HepG2 (cell line): ENCODE measurements at regions not wholly inside any gene's neighbourhood (a gene's known extent, or its start where the extent isn't known, plus 50 kb on each side); places are given as distances from the start of the nearest gene placed in this dataset.

Experiments used
- ATAC-seq: fragments of 200-7000 bp; cut with Tn5 transposase; 3 replicates; pipeline ENCODE4 v1.9.1; 2020; ENCODE audit warnings: mild to moderate bottlenecking, moderate library complexity
- BruUV-seq: library from RNA; stranded (reverse); fragments of 400-500 nt; replicated peaks from 2 replicates; lab custom pipeline; 2021; lab: Mats Ljungman, UMichigan
- CTCF ChIA-PET: fragments of 300-600 bp; formaldehyde crosslinking; extraction: SDS; loops from one replicate; lab custom pipeline; 2021; ENCODE audit warnings: low total read pairs, inconsistent platforms, low intra/inter-chr PET ratio; lab: Yijun Ruan, JAX
- POLR2A ChIA-PET: fragments of 350-600 bp; sonication (Branson Sonifier 250); formaldehyde crosslinking; loops from one replicate; lab custom pipeline; 2020; ENCODE audit warnings: antibody characterized with exemption, inconsistent platforms; lab: Yijun Ruan, JAX
- DNase-seq: peaks from one replicate; pipeline ENCODE4 v3.0.0-alpha.2; 2015; ENCODE audit warnings: low spot score
- FAIRE-seq: peaks from 3 replicates; lab custom pipeline; 2011; peaks lifted over from hg19 to GRCh38; lab: Jason Lieb, UNC
- H2AFZ ChIP-seq: one replicate; pipeline ENCODE4 v1.6.1; 2011; ENCODE audit warnings: low read length, inconsistent platforms
- H3K27ac ChIP-seq: fragments of 300-600 bp; 3 replicates; pipeline ENCODE4 v1.8.0; 2011; ENCODE audit warnings: mixed run types, mild to moderate bottlenecking, mixed read lengths, low read length, inconsistent platforms; ENCODE audit not compliant: insufficient read depth; ENCODE audit errors: extremely low read length
- H3K27me3 ChIP-seq, 2 experiments: fragments of 200-600 bp in 1 of 2; 2 replicates in 1 of 2; 3 replicates in 1 of 2; pipeline versions ENCODE4 v1.6.0 to v1.8.0; 2011; ENCODE audit warnings: low read length in 2 of 2, mild to moderate bottlenecking in 2 of 2, moderate library complexity in 2 of 2, inconsistent platforms in 1 of 2; ENCODE audit not compliant: insufficient read depth in 2 of 2, control insufficient read depth in 1 of 2
- H3K36me3 ChIP-seq, 2 experiments: fragments of 200-600 bp in 1 of 2; replicated peaks in 1 of 2; 2 replicates in 1 of 2; 3 replicates in 1 of 2; pipeline versions ENCODE4 v1.5.1 to v1.8.0; 2011; ENCODE audit warnings: low read length in 2 of 2, inconsistent platforms in 1 of 2; ENCODE audit not compliant: insufficient read depth in 2 of 2, control insufficient read depth in 1 of 2
- H3K4me1 ChIP-seq: 2 replicates; pipeline ENCODE4 v1.5.1; 2012; ENCODE audit warnings: low read length, inconsistent platforms; ENCODE audit not compliant: insufficient read depth
- H3K4me2 ChIP-seq: 2 replicates; pipeline ENCODE4 v1.6.0; 2011; ENCODE audit warnings: low read depth, low read length, inconsistent platforms
- H3K4me3 ChIP-seq, 3 experiments: fragments of 200-600 bp in 1 of 3; sonication (generic), shearing (Covaris generic) in 1 of 3; replicated peaks in 1 of 3; 2 replicates each; pipeline ENCODE4 v1.5.1; 2011 to 2016; ENCODE audit warnings: low read length in 3 of 3, inconsistent platforms in 2 of 3, low read depth in 2 of 3, mild to moderate bottlenecking in 2 of 3, control low read depth in 1 of 3, mixed read lengths in 1 of 3; ENCODE audit not compliant: insufficient read depth in 1 of 3
- H3K79me2 ChIP-seq: one replicate; pipeline ENCODE4 v1.6.1; 2011; ENCODE audit warnings: low read length, inconsistent platforms; ENCODE audit not compliant: insufficient read depth
- H3K9ac ChIP-seq: 2 replicates; pipeline ENCODE4 v1.6.0; 2011; ENCODE audit warnings: mild to moderate bottlenecking, low read depth, low read length, inconsistent platforms; ENCODE audit not compliant: insufficient read depth
- H3K9me3 ChIP-seq: 2 replicates; pipeline ENCODE4 v1.5.1; 2012; ENCODE audit warnings: mild to moderate bottlenecking, low read length
- H4K20me1 ChIP-seq: 2 replicates; pipeline ENCODE4 v1.6.0; 2011; ENCODE audit warnings: inconsistent platforms, mild to moderate bottlenecking, low read length, moderate library complexity; ENCODE audit not compliant: insufficient read depth
- BCL3 ChIP-seq: sonication (generic); formaldehyde crosslinking; IDR thresholded peaks from 2 replicates; pipeline ENCODE4 v1.5.1; 2020; ENCODE audit warnings: mild to moderate bottlenecking, missing genetic modification reagents, moderate library complexity
- CERS6 ChIP-seq: sonication (generic); formaldehyde crosslinking; IDR thresholded peaks from 2 replicates; pipeline ENCODE4 v1.5.0; 2020; ENCODE audit warnings: missing genetic modification reagents
- GFI1 ChIP-seq: sonication (generic); formaldehyde crosslinking; IDR thresholded peaks from 2 replicates; pipeline ENCODE4 v1.5.0; 2020; ENCODE audit warnings: missing genetic modification reagents, mild to moderate bottlenecking, borderline replicate concordance
- HDAC1 ChIP-seq: sonication (generic); formaldehyde crosslinking; IDR thresholded peaks from 2 replicates; pipeline ENCODE4 v1.5.1; 2020; ENCODE audit warnings: mild to moderate bottlenecking, missing genetic modification reagents
- HOXD1 ChIP-seq: sonication (generic); formaldehyde crosslinking; IDR thresholded peaks from 2 replicates; pipeline ENCODE4 v1.5.0; 2020; ENCODE audit warnings: missing genetic modification reagents
- MBD4 ChIP-seq: IDR thresholded peaks from 2 replicates; pipeline ENCODE4 v1.6.1; 2012; ENCODE audit warnings: low read length, inconsistent platforms, borderline replicate concordance
- MEIS2 ChIP-seq: sonication (generic); formaldehyde crosslinking; IDR thresholded peaks from 2 replicates; pipeline ENCODE4 v1.9.0; 2021; ENCODE audit warnings: mild to moderate bottlenecking, missing genetic modification reagents
- PRPF4 ChIP-seq: fragments of 200-400 bp; formaldehyde crosslinking; IDR thresholded peaks from 2 replicates; pipeline ENCODE4 v1.6.1; 2016; ENCODE audit warnings: low read length, low read depth; ENCODE audit not compliant: poor library complexity, severe bottlenecking
- RAD21 ChIP-seq: fragments of 450-650 bp; formaldehyde crosslinking; IDR thresholded peaks from 2 replicates; pipeline ENCODE4 v1.5.0; 2020; ENCODE audit warnings: mild to moderate bottlenecking
- REXO4 ChIP-seq: sonication (generic); formaldehyde crosslinking; IDR thresholded peaks from 2 replicates; pipeline ENCODE4 v1.8.0; 2022; ENCODE audit warnings: missing genetic modification reagents, mild to moderate bottlenecking, borderline replicate concordance
- SNAPC5 ChIP-seq: sonication (generic); formaldehyde crosslinking; IDR thresholded peaks from 2 replicates; pipeline ENCODE4 v1.8.1; 2023; ENCODE audit warnings: mild to moderate bottlenecking, missing genetic modification reagents, borderline replicate concordance
- TOE1 ChIP-seq: sonication (generic); formaldehyde crosslinking; IDR thresholded peaks from 2 replicates; pipeline ENCODE4 v1.4.0; 2020; ENCODE audit warnings: mild to moderate bottlenecking, missing genetic modification reagents
- U2AF1 ChIP-seq: fragments of 200-400 bp; formaldehyde crosslinking; optimal IDR thresholded peaks from 2 replicates; pipeline ENCODE3; 2017; ENCODE audit warnings: mild to moderate bottlenecking, low read depth, low read length
- ZNF276 ChIP-seq: sonication (generic); formaldehyde crosslinking; IDR thresholded peaks from 2 replicates; pipeline ENCODE4 v1.4.0; 2020; ENCODE audit warnings: mild to moderate bottlenecking, low read depth, missing genetic modification reagents
- ZNF335 ChIP-seq: sonication (generic); formaldehyde crosslinking; IDR thresholded peaks from 2 replicates; pipeline ENCODE4 v1.4.0; 2020; ENCODE audit warnings: missing genetic modification reagents
- ZNF580 ChIP-seq: IDR thresholded peaks from 2 replicates; pipeline ENCODE4 v1.6.1; 2016; ENCODE audit warnings: low read depth, borderline replicate concordance
- WGBS: methylation state at CpG from one replicate; pipeline ENCODE4 v1.1.6; 2017; ENCODE audit warnings: low lambda C conversion rate; 5-methylcytosine and 5-hydroxymethylcytosine counted together
- in situ Hi-C: cut with HindIII; loops from 2 replicates; pipeline ENCODE4 v1.10.0; 2017; ENCODE audit warnings: low pct_unique_long_range_greater_than_20kb; ENCODE audit not compliant: extremely low pct_ligation_motif_present
- intact Hi-C: fragments of 100-400 bp; cut with micrococcal nuclease; formaldehyde crosslinking; loops from one replicate; pipeline ENCODE4 v1.10.0; 2022; ENCODE audit not compliant: unreplicated experiment

DNA sequence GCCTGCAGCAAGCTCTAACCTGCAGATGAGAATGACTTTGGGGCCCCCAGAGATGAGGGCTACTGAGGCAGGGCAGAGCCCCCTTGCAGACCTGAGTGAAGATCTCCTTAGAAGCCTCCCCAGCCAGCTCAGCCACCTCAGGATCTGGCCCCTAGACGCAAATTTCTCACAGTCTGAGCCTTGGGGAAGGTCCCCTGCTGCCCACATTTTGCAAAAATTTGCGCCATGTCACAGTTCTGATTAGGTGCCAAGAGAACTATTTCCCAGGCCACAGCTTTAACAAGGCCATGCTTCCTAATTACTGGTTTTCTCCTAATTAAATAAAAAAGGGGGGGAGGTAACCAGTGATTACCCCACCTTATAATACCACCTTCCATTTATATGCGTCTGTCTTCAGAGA is 81.0 kb upstream of the HES1 start:
- Histone ChIP-seq H3K36me3 (no peaks in the 10 kb centered on the region), H2AFZ (no peak overlapping the region), H3K27ac (no peak overlapping the region), H3K79me2 (no peaks in the 10 kb centered on the region), H3K27me3 (no peaks in the 10 kb centered on the region), H3K4me2 (no peak overlapping the region), H3K4me3 (no peak overlapping the region), H4K20me1 (no peaks in the 10 kb centered on the region), H3K4me1 (peaks cover 46% of the 10 kb centered on the region), H3K9me3 (peaks cover 10% of the 10 kb centered on the region; the same call in 1 of the 2 replicates), H3K9ac (no peak overlapping the region)
- in situ Hi-C loops (no loop called here), intact Hi-C loops (no loop called here)
- 68% methylated on average over 2 of the region's 3 CpGs for WGBS
- ChIA-PET POLR2A (interaction anchor here (0.9 to 1.1 kb wide), 2 partner anchors 76 to 81 kb away, joined by 3 to 5 read pairs; partner anchors contain the start of gene HES1), CTCF (no interaction called here)
- ATAC-seq = no peak
- no peak for FAIRE-seq
- BruUV-seq = no TSS peak
- DNase-seq = no peak
- TF ChIP-seq ZNF580 (CRISPR knock-in tag) (no peak), HOXD1 (CRISPR knock-in tag) (no peak), U2AF1 (no peak), ZNF276 (no peak), SNAPC5 (no peak), CERS6 (CRISPR knock-in tag) (no peak), HDAC1 (CRISPR knock-in tag) (no peak), BCL3 (no peak), TOE1 (CRISPR knock-in tag) (no peak), REXO4 (no peak), PRPF4 (no peak), MBD4 (no peak), ZNF335 (CRISPR knock-in tag) (no peak), MEIS2 (CRISPR knock-in tag) (no peak), GFI1 (no peak), RAD21 (CRISPR knock-in tag) (no peak)
